ENCODE measurements at regions not wholly inside any gene's neighbourhood (a gene's known extent, or its start where the extent isn't known, plus 50 kb on each side); places are given as distances from the start of the nearest gene placed in this dataset.
"Not testable (repeated sequence)": the region's sequence is repeated elsewhere in the genome, so short reads cannot be mapped to it uniquely, and the experiment has no call there.

- DNase-seq = no peak
Measured at GRCh38 chr12:38484821-38485449, 168.4 kb downstream of the ALG10B start.

GRCh38 chr12:38488866-38489265 is 172.3 kb downstream of the ALG10B start:
- DNase-seq = no peak

GRCh38 chr12:38490073-38490472 is 173.5 kb downstream of the ALG10B start:
- DNase-seq = no peak

GRCh38 chr12:38490941-38491340 is 174.4 kb downstream of the ALG10B start:
- DNase-seq = no peak

- DNase-seq = no peak
Measured at GRCh38 chr12:38501481-38501880, 184.9 kb downstream of the ALG10B start.

GRCh38 chr12:38501991-38502390 is 185.4 kb downstream of the ALG10B start:
- DNase-seq = no peak

GRCh38 chr12:38502415-38502814 is 185.8 kb downstream of the ALG10B start:
- DNase-seq = no peak

- DNase-seq = no peak
Measured at GRCh38 chr12:38507839-38508238, 191.3 kb downstream of the ALG10B start.

GRCh38 chr12:38508246-38508645 is 191.7 kb downstream of the ALG10B start:
- no peak for DNase-seq

GRCh38 chr12:38515912-38516311 is 199.3 kb downstream of the ALG10B start:
- DNase-seq = no peak

- DNase-seq = no peak
Measured at GRCh38 chr12:38516418-38516817, 199.8 kb downstream of the ALG10B start.

- no peak for DNase-seq
Measured at GRCh38 chr12:38523920-38524319, 207.3 kb downstream of the ALG10B start.

- DNase-seq = no peak
Measured at GRCh38 chr12:38527631-38528030, 211.1 kb downstream of the ALG10B start.

GRCh38 chr12:38528527-38528926 is 212.0 kb downstream of the ALG10B start:
- no peak for DNase-seq

- not testable (repeated sequence) for DNase-seq
Measured at GRCh38 chr12:38529281-38529680, 212.7 kb downstream of the ALG10B start.

- DNase-seq = no peak
Measured at GRCh38 chr12:38538319-38538718, 221.7 kb downstream of the ALG10B start.

GRCh38 chr12:38540156-38540555 is 223.6 kb downstream of the ALG10B start:
- DNase-seq = no peak

- DNase-seq = no peak
Measured at GRCh38 chr12:38541849-38542248, 225.3 kb downstream of the ALG10B start.

GRCh38 chr12:38543151-38543550 is 226.6 kb downstream of the ALG10B start:
- DNase-seq = no peak

GRCh38 chr12:38544330-38545066 is 227.9 kb downstream of the ALG10B start:
- DNase-seq = no peak

GRCh38 chr12:38547586-38547985 is 231.0 kb downstream of the ALG10B start:
- no peak for DNase-seq

- no peak for DNase-seq
Measured at GRCh38 chr12:38555620-38556591, 239.3 kb downstream of the ALG10B start.

- no peak for DNase-seq
Measured at GRCh38 chr12:38556647-38557046, 240.1 kb downstream of the ALG10B start.

GRCh38 chr12:38585086-38585485 is 268.5 kb downstream of the ALG10B start:
- no peak for DNase-seq
